Trophoblast cell (in vitro differentiated cells and primary cell): ENCODE measurements at regions not wholly inside any gene's neighbourhood (a gene's known extent, or its start where the extent isn't known, plus 50 kb on each side); places are given as distances from the start of the nearest gene placed in this dataset.
A peak's percentile ranks its signal among the peaks of the same experiment; 100 is the strongest.

Experiments
- DNase-seq, 2 donors: peaks; one replicate each; pipeline ENCODE4 v3.0.0-alpha.2; 2016
- H2AFZ ChIP-seq: 2 replicates; pipeline ENCODE4 v1.6.1; 2013; ENCODE audit warnings: low read length, moderate library complexity, mild to moderate bottlenecking; ENCODE audit not compliant: insufficient read depth, poor library complexity
- H2AK5ac ChIP-seq: 2 replicates; pipeline ENCODE4 v1.6.1; 2013; ENCODE audit warnings: mild to moderate bottlenecking, low read length
- H2BK120ac ChIP-seq: 2 replicates; pipeline ENCODE4 v1.6.1; 2013; ENCODE audit warnings: low read length, mild to moderate bottlenecking, moderate library complexity; ENCODE audit not compliant: insufficient read depth, poor library complexity
- H2BK12ac ChIP-seq: 2 replicates; pipeline ENCODE4 v1.6.1; 2013; ENCODE audit warnings: mild to moderate bottlenecking, low read length, moderate library complexity
- H2BK5ac ChIP-seq: 2 replicates; pipeline ENCODE4 v1.6.1; 2013; ENCODE audit warnings: low read length, low read depth, moderate library complexity, mild to moderate bottlenecking; ENCODE audit not compliant: poor library complexity
- H3K14ac ChIP-seq: 2 replicates; pipeline ENCODE4 v1.6.1; 2013; ENCODE audit warnings: mild to moderate bottlenecking, low read length
- H3K18ac ChIP-seq: 2 replicates; pipeline ENCODE4 v1.6.1; 2013; ENCODE audit warnings: mild to moderate bottlenecking, low read length
- H3K23ac ChIP-seq: 2 replicates; pipeline ENCODE4 v1.6.1; 2013; ENCODE audit warnings: low read length
- H3K27ac ChIP-seq: 2 replicates; pipeline ENCODE4 v1.5.1; 2013; ENCODE audit warnings: low read depth, mild to moderate bottlenecking, inconsistent platforms, low read length, moderate library complexity
- H3K27me3 ChIP-seq: 2 replicates; pipeline ENCODE4 v1.6.1; 2013; ENCODE audit warnings: inconsistent platforms, mild to moderate bottlenecking, low read length, moderate library complexity; ENCODE audit not compliant: insufficient read depth
- H3K36me3 ChIP-seq, 2 experiments: 1 replicate in 1 of 2; 2 replicates in 1 of 2; pipeline ENCODE4 v1.6.1; 2013; ENCODE audit warnings: low read length in 2 of 2, mild to moderate bottlenecking in 2 of 2, moderate library complexity in 1 of 2; ENCODE audit not compliant: insufficient read depth in 2 of 2, control insufficient read depth in 1 of 2
- H3K4ac ChIP-seq: 2 replicates; pipeline ENCODE4 v1.6.1; 2013; ENCODE audit warnings: low read depth, mild to moderate bottlenecking, low read length, moderate library complexity
- H3K4me1 ChIP-seq, 2 experiments: 1 replicate in 1 of 2; 2 replicates in 1 of 2; pipeline ENCODE4 v1.6.1; 2013; ENCODE audit warnings: low read length in 2 of 2, mild to moderate bottlenecking in 2 of 2, moderate library complexity in 1 of 2; ENCODE audit not compliant: insufficient read depth in 2 of 2, control insufficient read depth in 1 of 2
- H3K4me2 ChIP-seq: 2 replicates; pipeline ENCODE4 v1.6.1; 2013; ENCODE audit warnings: inconsistent platforms, mild to moderate bottlenecking, low read length, moderate library complexity
- H3K4me3 ChIP-seq: 2 replicates; pipeline ENCODE4 v1.5.1; 2013; ENCODE audit warnings: mild to moderate bottlenecking, low read depth, low read length, inconsistent platforms
- H3K79me1 ChIP-seq: one replicate; pipeline ENCODE4 v1.6.1; 2013; ENCODE audit warnings: low read length
- H3K79me2 ChIP-seq: 2 replicates; pipeline ENCODE4 v1.6.1; 2013; ENCODE audit warnings: low read length, mild to moderate bottlenecking; ENCODE audit not compliant: control insufficient read depth, insufficient read depth, poor library complexity
- H3K9ac ChIP-seq: 2 replicates; pipeline ENCODE4 v1.6.1; 2013; ENCODE audit warnings: mild to moderate bottlenecking, low read length
- H3K9me3 ChIP-seq: 2 replicates; pipeline ENCODE4 v1.6.1; 2013; ENCODE audit warnings: low read depth, mild to moderate bottlenecking, control low read depth, inconsistent platforms, low read length; ENCODE audit not compliant: insufficient read depth
- H4K12ac ChIP-seq: 2 replicates; pipeline ENCODE4 v1.6.1; 2013; ENCODE audit warnings: low read depth, mild to moderate bottlenecking, low read length, moderate library complexity
- H4K8ac ChIP-seq: 2 replicates; pipeline ENCODE4 v1.6.1; 2013; ENCODE audit warnings: low read depth, mild to moderate bottlenecking, low read length, moderate library complexity
- H4K91ac ChIP-seq: one replicate; pipeline ENCODE4 v1.6.1; 2013; ENCODE audit warnings: low read depth, mild to moderate bottlenecking, low read length, moderate library complexity
- WGBS: extraction: QIAGEN DNeasy Blood & Tissue Kit; methylation state at CpG from one replicate; pipeline ENCODE4 v1.1.7; 2013; ENCODE audit warnings: missing lambda C conversion rate; ENCODE audit not compliant: insufficient read length, insufficient coverage; ENCODE audit errors: extremely low coverage; 5-methylcytosine and 5-hydroxymethylcytosine counted together

GRCh38 chr2:198657512-198658121 lies 800.1 kb downstream of the SATB2 start:
- peak in 1 of 2 donors; percentile 40 for DNase-seq
- no peak overlapping the region for H4K91ac ChIP-seq
- H3K27ac ChIP-seq, result no peak overlapping the region
- no peak overlapping the region for H3K4ac ChIP-seq
- H3K79me1 ChIP-seq, result no peaks in the 10 kb centered on the region
- H3K36me3 ChIP-seq, result no peaks in the 10 kb centered on the region
- no peak overlapping the region for H3K9ac ChIP-seq
- H2AK5ac ChIP-seq, result no peak overlapping the region
- H4K12ac ChIP-seq, result no peak overlapping the region
- no CpG with 5 or more reads among the region's 6 CpGs for WGBS
- no peak overlapping the region for H3K14ac ChIP-seq
- H3K79me2 ChIP-seq, result no peaks in the 10 kb centered on the region
- no peak overlapping the region for H2BK120ac ChIP-seq
- no peaks in the 10 kb centered on the region for H3K4me1 ChIP-seq
- no peak overlapping the region for H3K4me3 ChIP-seq
- no peak overlapping the region for H3K4me2 ChIP-seq
- H2AFZ ChIP-seq, result no peak overlapping the region
- no peaks in the 10 kb centered on the region for H3K9me3 ChIP-seq
- no peak overlapping the region for H2BK5ac ChIP-seq
- H4K8ac ChIP-seq, result no peak overlapping the region
- H3K23ac ChIP-seq, result no peak overlapping the region
- H2BK12ac ChIP-seq, result no peak overlapping the region
- H3K27me3 ChIP-seq, result no peaks in the 10 kb centered on the region
- no peak overlapping the region for H3K18ac ChIP-seq

GRCh38 chr2:198656869-198657268 lies 800.9 kb downstream of the SATB2 start:
- Histone ChIP-seq H4K8ac (no peak overlapping the region), H3K27ac (no peak overlapping the region), H3K18ac (no peak overlapping the region), H3K9ac (no peak overlapping the region), H3K4me2 (no peak overlapping the region), H3K79me1 (no peaks in the 10 kb centered on the region), H2AFZ (no peak overlapping the region), H4K12ac (no peak overlapping the region), H3K4me1 (no peaks in the 10 kb centered on the region), H2AK5ac (no peak overlapping the region), H2BK5ac (no peak overlapping the region), H3K9me3 (no peaks in the 10 kb centered on the region), H3K14ac (no peak overlapping the region), H4K91ac (no peak overlapping the region), H2BK120ac (no peak overlapping the region), H2BK12ac (no peak overlapping the region), H3K4ac (no peak overlapping the region), H3K4me3 (no peak overlapping the region), H3K79me2 (no peaks in the 10 kb centered on the region), H3K27me3 (no peaks in the 10 kb centered on the region), H3K36me3 (no peaks in the 10 kb centered on the region), H3K23ac (no peak overlapping the region)
- DNase-seq, result no peak
- WGBS, result no CpG with 5 or more reads among the region's 2 CpGs

DNA sequence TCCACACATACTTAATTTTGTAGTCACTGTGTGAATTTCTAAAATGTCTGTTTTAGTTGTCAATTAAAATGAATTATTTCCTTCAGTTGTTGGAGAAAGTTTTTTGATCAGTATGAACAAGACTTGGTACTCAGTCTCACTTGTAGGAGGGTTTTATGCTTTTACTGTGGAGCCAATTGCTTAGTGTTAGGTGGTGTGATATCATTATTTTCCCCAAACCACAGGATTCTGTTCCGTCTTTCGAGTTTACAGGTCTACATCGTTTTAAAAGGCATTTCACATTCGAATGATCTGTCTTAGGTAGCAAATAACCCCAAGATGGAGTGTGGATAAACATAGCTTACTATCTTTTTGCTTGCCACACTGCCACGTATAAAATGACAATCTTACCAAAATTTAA lies 803.1 kb downstream of the SATB2 start:
- H2BK12ac ChIP-seq, result no peak overlapping the region
- H3K79me1 ChIP-seq, result no peaks in the 10 kb centered on the region
- H3K18ac ChIP-seq, result no peak overlapping the region
- no peak overlapping the region for H4K8ac ChIP-seq
- no peak overlapping the region for H3K4me2 ChIP-seq
- WGBS, result no CpG with 5 or more reads among the region's 5 CpGs
- no peaks in the 10 kb centered on the region for H3K9me3 ChIP-seq
- no peak overlapping the region for H2BK120ac ChIP-seq
- no peaks in the 10 kb centered on the region for H3K27me3 ChIP-seq
- no peak overlapping the region for H4K91ac ChIP-seq
- no peak overlapping the region for H3K14ac ChIP-seq
- H4K12ac ChIP-seq, result no peak overlapping the region
- H3K36me3 ChIP-seq, result no peaks in the 10 kb centered on the region
- no peak overlapping the region for H2AFZ ChIP-seq
- H3K4ac ChIP-seq, result no peak overlapping the region
- no peak overlapping the region for H2AK5ac ChIP-seq
- no peak overlapping the region for H3K27ac ChIP-seq
- H3K79me2 ChIP-seq, result no peaks in the 10 kb centered on the region
- no peaks in the 10 kb centered on the region for H3K4me1 ChIP-seq
- no peak overlapping the region for H3K4me3 ChIP-seq
- H3K23ac ChIP-seq, result no peak overlapping the region
- no peak overlapping the region for H3K9ac ChIP-seq
- no peak for DNase-seq
- no peak overlapping the region for H2BK5ac ChIP-seq

GRCh38 chr2:198653311-198653710 lies 804.4 kb downstream of the SATB2 start:
- no peak overlapping the region for H4K91ac ChIP-seq
- H2BK12ac ChIP-seq, result no peak overlapping the region
- H3K4me2 ChIP-seq, result no peak overlapping the region
- no peaks in the 10 kb centered on the region for H3K79me2 ChIP-seq
- WGBS, result no CpG with 5 or more reads among the region's 2 CpGs
- no peak overlapping the region for H3K18ac ChIP-seq
- H4K12ac ChIP-seq, result no peak overlapping the region
- no peak overlapping the region for H2AFZ ChIP-seq
- no peak overlapping the region for H2AK5ac ChIP-seq
- no peaks in the 10 kb centered on the region for H3K9me3 ChIP-seq
- no peak for DNase-seq
- no peaks in the 10 kb centered on the region for H3K79me1 ChIP-seq
- H3K4me3 ChIP-seq, result no peak overlapping the region
- no peak overlapping the region for H3K23ac ChIP-seq
- no peak overlapping the region for H4K8ac ChIP-seq
- H3K4ac ChIP-seq, result no peak overlapping the region
- H2BK120ac ChIP-seq, result no peak overlapping the region
- no peaks in the 10 kb centered on the region for H3K36me3 ChIP-seq
- H3K14ac ChIP-seq, result no peak overlapping the region
- no peak overlapping the region for H3K9ac ChIP-seq
- no peaks in the 10 kb centered on the region for H3K4me1 ChIP-seq
- no peaks in the 10 kb centered on the region for H3K27me3 ChIP-seq
- no peak overlapping the region for H3K27ac ChIP-seq
- H2BK5ac ChIP-seq, result no peak overlapping the region
